Stimulated activated CD8-positive, alpha-beta memory T cell treated with anti-CD3 and anti-CD28 coated beads, Interleukin-4, amount 100 ng/mL, for 24 hours (primary cell): ENCODE measurements at regions not wholly inside any gene's neighbourhood (a gene's known extent, or its start where the extent isn't known, plus 50 kb on each side); places are given as distances from the start of the nearest gene placed in this dataset.
"Not testable (repeated sequence)": the region's sequence is repeated elsewhere in the genome, so short reads cannot be mapped to it uniquely, and the experiment has no call there.

Experiments used
- DNase-seq: peaks from one replicate; pipeline ENCODE4 v3.0.0-alpha.2; 2020; ENCODE audit warnings: low read depth

GRCh38 chr5:155116456-155117251 lies 103.1 kb downstream of the KIF4B start:
- DNase-seq, result no peak

GRCh38 chr5:155125551-155126095 lies 112.1 kb downstream of the KIF4B start:
- no peak for DNase-seq

GRCh38 chr5:155126573-155126972 lies 113.0 kb downstream of the KIF4B start:
- no peak for DNase-seq

- DNase-seq, result no peak
These were observed 114.0 kb downstream of the KIF4B start for GRCh38 chr5:155127552-155127951.

- no peak for DNase-seq
These were observed 115.4 kb downstream of the KIF4B start for GRCh38 chr5:155128786-155129512.

GRCh38 chr5:155129513-155129880 lies 115.9 kb downstream of the KIF4B start:
- no peak for DNase-seq

- no peak for DNase-seq
These were observed 120.6 kb downstream of the KIF4B start for GRCh38 chr5:155134130-155134529.

GRCh38 chr5:155136216-155136850 lies 122.8 kb downstream of the KIF4B start:
- no peak for DNase-seq

- no peak for DNase-seq
These were observed 124.1 kb downstream of the KIF4B start for GRCh38 chr5:155137683-155138082.

- no peak for DNase-seq
These were observed 127.1 kb downstream of the KIF4B start for GRCh38 chr5:155140646-155141045.

- DNase-seq, result no peak
These were observed 131.4 kb downstream of the KIF4B start for GRCh38 chr5:155144956-155145355.

GRCh38 chr5:155147222-155147621 lies 133.7 kb downstream of the KIF4B start:
- DNase-seq, result no peak

GRCh38 chr5:155148694-155149093 lies 135.1 kb downstream of the KIF4B start:
- no peak for DNase-seq

GRCh38 chr5:155150012-155150411 lies 136.5 kb downstream of the KIF4B start:
- no peak for DNase-seq

- no peak for DNase-seq
These were observed 141.4 kb downstream of the KIF4B start for GRCh38 chr5:155154973-155155372.

GRCh38 chr5:155163084-155163483 lies 149.5 kb downstream of the KIF4B start:
- not testable (repeated sequence) for DNase-seq

GRCh38 chr5:155167736-155168135 lies 154.2 kb downstream of the KIF4B start:
- no peak for DNase-seq

- no peak for DNase-seq
These were observed 168.0 kb downstream of the KIF4B start for GRCh38 chr5:155181542-155181941.

- DNase-seq, result no peak
These were observed 175.9 kb downstream of the KIF4B start for GRCh38 chr5:155189476-155189875.

- no peak for DNase-seq
These were observed 176.4 kb downstream of the KIF4B start for GRCh38 chr5:155189981-155190380.

GRCh38 chr5:155193029-155193428 lies 179.5 kb downstream of the KIF4B start:
- no peak for DNase-seq

- no peak for DNase-seq
These were observed 180.0 kb downstream of the KIF4B start for GRCh38 chr5:155193483-155194107.
